H9 (cell line): ENCODE measurements at regions not wholly inside any gene's neighbourhood (a gene's known extent, or its start where the extent isn't known, plus 50 kb on each side); places are given as distances from the start of the nearest gene placed in this dataset.

Experiments used
- DNase-seq: peaks from one replicate; pipeline ENCODE4 v3.0.0-alpha.2; 2017
- H2AFZ ChIP-seq: one replicate; pipeline ENCODE4 v1.6.1; 2013; ENCODE audit warnings: mild to moderate bottlenecking, low read length, control low read depth, moderate library complexity
- H2AK5ac ChIP-seq: 2 replicates; pipeline ENCODE4 v1.6.1; 2013; ENCODE audit warnings: low read length, control low read depth, mixed read lengths; ENCODE audit not compliant: insufficient read length
- H2BK120ac ChIP-seq: one replicate; pipeline ENCODE4 v1.6.1; 2013; ENCODE audit warnings: low read depth, mild to moderate bottlenecking, low read length, control low read depth, inconsistent platforms; ENCODE audit not compliant: poor library complexity, severe bottlenecking
- H2BK12ac ChIP-seq: 2 replicates; pipeline ENCODE4 v1.6.1; 2013; ENCODE audit warnings: low read length, control low read depth, mixed read lengths, low read depth; ENCODE audit not compliant: insufficient read length
- H2BK15ac ChIP-seq: 2 replicates; pipeline ENCODE4 v1.6.1; 2013; ENCODE audit warnings: low read depth, low read length, control low read depth
- H2BK20ac ChIP-seq: one replicate; pipeline ENCODE4 v1.6.1; 2013; ENCODE audit warnings: low read depth, mild to moderate bottlenecking, low read length, control low read depth, inconsistent platforms; ENCODE audit not compliant: poor library complexity, severe bottlenecking
- H2BK5ac ChIP-seq: 2 replicates; pipeline ENCODE4 v1.6.1; 2013; ENCODE audit warnings: low read length, control low read depth, mixed read lengths; ENCODE audit not compliant: insufficient read length
- H3K14ac ChIP-seq: 2 replicates; pipeline ENCODE4 v1.6.1; 2013; ENCODE audit warnings: low read length, control low read depth; ENCODE audit not compliant: insufficient read depth
- H3K18ac ChIP-seq: 2 replicates; pipeline ENCODE4 v1.6.1; 2013; ENCODE audit warnings: low read depth, mild to moderate bottlenecking, mixed read lengths, low read length, control low read depth; ENCODE audit not compliant: insufficient read length
- H3K23ac ChIP-seq: 2 replicates; pipeline ENCODE4 v1.6.1; 2013; ENCODE audit warnings: low read length, control low read depth, mixed read lengths, low read depth; ENCODE audit not compliant: insufficient read length
- H3K23me2 ChIP-seq: 2 replicates; pipeline ENCODE4 v1.6.1; 2013; ENCODE audit warnings: low read depth, mild to moderate bottlenecking, mixed read lengths, low read length, control low read depth; ENCODE audit not compliant: insufficient read length, poor library complexity, severe bottlenecking
- H3K27ac ChIP-seq: 2 replicates; pipeline ENCODE4 v1.5.1; 2013; ENCODE audit warnings: low read length, control low read depth, mixed read lengths, low read depth; ENCODE audit not compliant: insufficient read length
- H3K27me3 ChIP-seq: 2 replicates; pipeline ENCODE4 v1.6.1; 2013; ENCODE audit warnings: low read length, control low read depth, inconsistent platforms; ENCODE audit not compliant: insufficient read depth
- H3K4ac ChIP-seq: 2 replicates; pipeline ENCODE4 v1.6.1; 2013; ENCODE audit warnings: low read depth, mild to moderate bottlenecking, control low read depth, inconsistent platforms, low read length, moderate library complexity
- H3K4me1 ChIP-seq: 2 replicates; pipeline ENCODE4 v1.6.1; 2013; ENCODE audit warnings: low read length, control low read depth, inconsistent platforms; ENCODE audit not compliant: insufficient read depth
- H3K4me2 ChIP-seq: 2 replicates; pipeline ENCODE4 v1.6.1; 2013; ENCODE audit warnings: low read length, control low read depth, mixed read lengths; ENCODE audit not compliant: insufficient read length, insufficient read depth
- H3K56ac ChIP-seq: 2 replicates; pipeline ENCODE4 v1.6.1; 2013; ENCODE audit warnings: low read depth, mild to moderate bottlenecking, mixed read lengths, low read length, control low read depth; ENCODE audit not compliant: insufficient read length
- H3K79me1 ChIP-seq: 2 replicates; pipeline ENCODE4 v1.6.1; 2013; ENCODE audit warnings: low read depth, mild to moderate bottlenecking, moderate library complexity, low read length, control low read depth, inconsistent platforms; ENCODE audit not compliant: insufficient read depth, poor library complexity, severe bottlenecking
- H3K79me2 ChIP-seq: 2 replicates; pipeline ENCODE4 v1.6.1; 2013; ENCODE audit warnings: low read length, control low read depth, inconsistent platforms; ENCODE audit not compliant: insufficient read depth
- H3K9ac ChIP-seq: 2 replicates; pipeline ENCODE4 v1.6.1; 2013; ENCODE audit warnings: low read length, control low read depth, mixed read lengths; ENCODE audit not compliant: insufficient read length; ENCODE audit errors: extremely low read depth
- H3K9me3 ChIP-seq: one replicate; pipeline ENCODE4 v1.6.1; 2013; ENCODE audit warnings: low read depth, low read length, inconsistent platforms; ENCODE audit not compliant: control insufficient read depth
- H3T11ph ChIP-seq: one replicate; pipeline ENCODE4 v1.6.1; 2013; ENCODE audit warnings: mild to moderate bottlenecking, low read length, control low read depth, inconsistent platforms
- H4K20me1 ChIP-seq: one replicate; pipeline ENCODE4 v1.6.1; 2013; ENCODE audit not compliant: control insufficient read depth, insufficient read length, insufficient read depth
- H4K5ac ChIP-seq: 2 replicates; pipeline ENCODE4 v1.6.1; 2013; ENCODE audit warnings: low read depth, mild to moderate bottlenecking, mixed read lengths, low read length, control low read depth; ENCODE audit not compliant: insufficient read length
- H4K8ac ChIP-seq: replicated peaks from 2 replicates; pipeline ENCODE4 v1.6.1; 2013; ENCODE audit warnings: low read length, control low read depth, mixed read lengths, low read depth; ENCODE audit not compliant: insufficient read length
- H4K91ac ChIP-seq: 2 replicates; pipeline ENCODE4 v1.6.1; 2013; ENCODE audit warnings: low read depth, mild to moderate bottlenecking, moderate library complexity, mixed read lengths, low read length, control low read depth; ENCODE audit not compliant: insufficient read length
- H3K27ac Mint-ChIP-seq, 3 experiments: 2 replicates in 2 of 3; 3 replicates in 1 of 3; pipeline ENCODE4 v1.8.0; 2020 to 2021; ENCODE audit warnings: mixed read lengths in 3 of 3, mild to moderate bottlenecking in 1 of 3, moderate library complexity in 1 of 3
- H3K27me3 Mint-ChIP-seq: 2 replicates; pipeline ENCODE4 v1.8.0; 2021; ENCODE audit warnings: low read depth, mild to moderate bottlenecking, moderate library complexity, mixed read lengths
- H3K36me3 Mint-ChIP-seq, 3 experiments: 2 replicates in 2 of 3; 3 replicates in 1 of 3; pipeline ENCODE4 v1.8.0; 2020 to 2021; ENCODE audit warnings: low read depth in 3 of 3, mixed read lengths in 3 of 3; ENCODE audit not compliant: insufficient read depth in 1 of 3
- H3K4me1 Mint-ChIP-seq, 2 experiments: 2 replicates each; pipeline ENCODE4 v1.8.0; 2020; ENCODE audit warnings: mixed read lengths in 2 of 2
- H3K4me3 Mint-ChIP-seq, 2 experiments: 2 replicates in 1 of 2; 3 replicates in 1 of 2; pipeline ENCODE4 v1.8.0; 2020 to 2021; ENCODE audit warnings: mild to moderate bottlenecking in 2 of 2, mixed read lengths in 2 of 2, moderate library complexity in 1 of 2
- H3K9me3 Mint-ChIP-seq, 2 experiments: 2 replicates in 1 of 2; 3 replicates in 1 of 2; pipeline ENCODE4 v1.8.0; 2020; ENCODE audit warnings: mild to moderate bottlenecking in 2 of 2, mixed read lengths in 2 of 2, moderate library complexity in 1 of 2
- WGBS: extraction: QIAGEN DNeasy Blood & Tissue Kit; methylation state at CpG from one replicate; pipeline ENCODE4 v1.1.7; 2013; ENCODE audit warnings: missing lambda C conversion rate, low lambda C conversion rate, mixed read lengths; ENCODE audit not compliant: insufficient read length; ENCODE audit errors: extremely low coverage; 5-methylcytosine and 5-hydroxymethylcytosine counted together
- TF ChIP-seq, protein P1 (sequence below): fragments of 200-600 bp; sonication (generic); conservative IDR thresholded peaks from 3 replicates; pipeline ENCODE4 v1.8.0; 2021; ENCODE audit warnings: antibody characterized with exemption, mild to moderate bottlenecking

DNA sequence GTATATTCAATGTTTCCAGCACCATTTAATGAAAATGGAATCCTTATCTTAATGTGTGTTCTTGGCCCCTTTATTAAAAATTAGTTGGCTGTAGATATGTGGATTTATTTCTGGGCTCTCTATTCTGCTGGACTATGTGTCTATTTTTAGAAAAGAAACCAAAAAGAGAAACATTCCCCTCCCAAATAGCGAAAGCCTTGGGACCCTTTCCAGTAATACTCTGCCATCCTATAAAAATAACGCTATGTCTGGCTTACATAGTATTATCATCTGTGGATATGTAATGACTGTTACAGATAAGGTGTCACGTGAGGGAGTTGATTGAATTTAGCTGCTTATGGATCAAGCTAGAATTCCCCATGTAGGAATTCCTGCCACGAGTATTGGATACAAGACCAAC lies 279.3 kb upstream of the KIF2B start:
- Histone ChIP-seq H3K79me2 (no peaks in the 10 kb centered on the region), H2AFZ (no peak overlapping the region), H3K23ac (no peak overlapping the region), H3K4me1 (no peaks in the 10 kb centered on the region), H2AK5ac (no peak overlapping the region), H2BK15ac (no peak overlapping the region), H4K91ac (no peak overlapping the region), H3K27me3 (no peaks in the 10 kb centered on the region), H3K79me1 (no peaks in the 10 kb centered on the region), H3K27ac (no peak overlapping the region), H3K4me2 (no peak overlapping the region), H3K56ac (no peak overlapping the region), H2BK5ac (no peak overlapping the region), H3K18ac (no peak overlapping the region), H4K20me1 (no peaks in the 10 kb centered on the region), H2BK20ac (no peak overlapping the region), H4K8ac (no peak overlapping the region), H3T11ph (no peak overlapping the region), H3K23me2 (no peaks in the 10 kb centered on the region), H3K14ac (no peak overlapping the region), H2BK120ac (no peak overlapping the region), H3K4ac (no peak overlapping the region), H2BK12ac (no peak overlapping the region), H3K9me3 (no peaks in the 10 kb centered on the region), H3K9ac (no peak overlapping the region), H4K5ac (no peak overlapping the region)
- no CpG with 5 or more reads among the region's 4 CpGs for WGBS
- DNase-seq = no peak
- peaks cover 4 to 7% of the 10 kb centered on the region in 2 experiments for H3K4me1 Mint-ChIP-seq
- H3K4me3 Mint-ChIP-seq = no peak overlapping the region
- H3K27me3 Mint-ChIP-seq = no peaks in the 10 kb centered on the region
- no peak overlapping the region for H3K27ac Mint-ChIP-seq
- no peaks in the 10 kb centered on the region for H3K9me3 Mint-ChIP-seq
- TF ChIP-seq, protein P1, sequence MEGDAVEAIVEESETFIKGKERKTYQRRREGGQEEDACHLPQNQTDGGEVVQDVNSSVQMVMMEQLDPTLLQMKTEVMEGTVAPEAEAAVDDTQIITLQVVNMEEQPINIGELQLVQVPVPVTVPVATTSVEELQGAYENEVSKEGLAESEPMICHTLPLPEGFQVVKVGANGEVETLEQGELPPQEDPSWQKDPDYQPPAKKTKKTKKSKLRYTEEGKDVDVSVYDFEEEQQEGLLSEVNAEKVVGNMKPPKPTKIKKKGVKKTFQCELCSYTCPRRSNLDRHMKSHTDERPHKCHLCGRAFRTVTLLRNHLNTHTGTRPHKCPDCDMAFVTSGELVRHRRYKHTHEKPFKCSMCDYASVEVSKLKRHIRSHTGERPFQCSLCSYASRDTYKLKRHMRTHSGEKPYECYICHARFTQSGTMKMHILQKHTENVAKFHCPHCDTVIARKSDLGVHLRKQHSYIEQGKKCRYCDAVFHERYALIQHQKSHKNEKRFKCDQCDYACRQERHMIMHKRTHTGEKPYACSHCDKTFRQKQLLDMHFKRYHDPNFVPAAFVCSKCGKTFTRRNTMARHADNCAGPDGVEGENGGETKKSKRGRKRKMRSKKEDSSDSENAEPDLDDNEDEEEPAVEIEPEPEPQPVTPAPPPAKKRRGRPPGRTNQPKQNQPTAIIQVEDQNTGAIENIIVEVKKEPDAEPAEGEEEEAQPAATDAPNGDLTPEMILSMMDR = no peak
- H3K36me3 Mint-ChIP-seq = no peaks in the 10 kb centered on the region
